ENCODE measurements at regions not wholly inside any gene's neighbourhood (a gene's known extent, or its start where the extent isn't known, plus 50 kb on each side); places are given as distances from the start of the nearest gene placed in this dataset.

DNA sequence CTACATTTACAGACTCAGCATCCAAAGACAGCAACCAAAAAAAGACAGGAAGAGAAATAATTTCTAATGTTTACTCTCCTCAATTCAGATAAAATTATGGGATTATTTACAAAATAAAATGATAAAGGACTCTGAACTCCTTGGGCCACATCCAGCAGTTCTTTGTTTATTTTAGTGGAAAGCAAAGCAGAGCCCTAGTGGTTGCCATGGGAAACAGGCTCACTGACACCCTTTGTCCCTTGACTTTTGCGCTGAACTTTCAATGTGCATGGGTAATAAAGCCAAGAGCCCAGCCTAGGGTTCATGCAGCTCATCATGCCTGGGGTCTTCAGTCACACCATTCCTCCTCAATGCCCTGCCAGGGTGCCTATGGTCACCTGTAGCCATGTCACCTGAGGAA, 442.6 kb upstream of the IGFBP3 start:
- Mint-ChIP-seq H3K4me1 (ENCODE audit: unreplicated experiment) (peaks cover 11% of the 10 kb centered on the region), H3K4me3 (no peak overlapping the region), H3K9me3 (no peaks in the 10 kb centered on the region), H3K27me3 (no peaks in the 10 kb centered on the region), H3K36me3 (no peaks in the 10 kb centered on the region), H3K27ac (no peak overlapping the region)
- no peak for DNase-seq (ENCODE audit: extremely low spot score, unreplicated experiment)
- TF ChIP-seq, protein P1, sequence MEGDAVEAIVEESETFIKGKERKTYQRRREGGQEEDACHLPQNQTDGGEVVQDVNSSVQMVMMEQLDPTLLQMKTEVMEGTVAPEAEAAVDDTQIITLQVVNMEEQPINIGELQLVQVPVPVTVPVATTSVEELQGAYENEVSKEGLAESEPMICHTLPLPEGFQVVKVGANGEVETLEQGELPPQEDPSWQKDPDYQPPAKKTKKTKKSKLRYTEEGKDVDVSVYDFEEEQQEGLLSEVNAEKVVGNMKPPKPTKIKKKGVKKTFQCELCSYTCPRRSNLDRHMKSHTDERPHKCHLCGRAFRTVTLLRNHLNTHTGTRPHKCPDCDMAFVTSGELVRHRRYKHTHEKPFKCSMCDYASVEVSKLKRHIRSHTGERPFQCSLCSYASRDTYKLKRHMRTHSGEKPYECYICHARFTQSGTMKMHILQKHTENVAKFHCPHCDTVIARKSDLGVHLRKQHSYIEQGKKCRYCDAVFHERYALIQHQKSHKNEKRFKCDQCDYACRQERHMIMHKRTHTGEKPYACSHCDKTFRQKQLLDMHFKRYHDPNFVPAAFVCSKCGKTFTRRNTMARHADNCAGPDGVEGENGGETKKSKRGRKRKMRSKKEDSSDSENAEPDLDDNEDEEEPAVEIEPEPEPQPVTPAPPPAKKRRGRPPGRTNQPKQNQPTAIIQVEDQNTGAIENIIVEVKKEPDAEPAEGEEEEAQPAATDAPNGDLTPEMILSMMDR (conservative IDR thresholded peaks at IDR 0.05) = peak; percentile 50

DNA sequence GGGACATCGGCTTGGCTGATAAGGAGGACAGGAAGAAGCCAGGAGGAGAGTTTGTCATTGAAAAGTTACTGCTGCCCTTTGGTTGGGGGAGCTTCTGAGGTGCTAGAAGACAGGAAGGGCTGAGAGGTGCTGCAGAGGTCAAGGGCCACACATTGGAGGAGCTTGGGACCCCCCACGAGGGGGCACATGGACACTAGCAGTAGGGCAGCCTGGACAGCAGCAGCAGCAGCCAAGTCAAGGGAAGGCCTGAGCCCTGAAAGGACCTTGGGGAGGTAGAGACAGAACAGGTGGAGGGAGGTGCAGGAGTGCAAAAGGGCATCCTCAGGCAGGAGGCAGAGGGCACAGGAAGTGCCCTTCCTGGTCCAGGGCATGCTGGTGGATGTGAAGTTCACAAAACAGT, 439.7 kb upstream of the IGFBP3 start:
- no peaks in the 10 kb centered on the region for H3K27me3 Mint-ChIP-seq
- no peak overlapping the region for H3K27ac Mint-ChIP-seq
- no peak for DNase-seq (ENCODE audit: extremely low spot score, unreplicated experiment)
- TF ChIP-seq, protein P1 (conservative IDR thresholded peaks at IDR 0.05) = no peak
- H3K36me3 Mint-ChIP-seq = no peaks in the 10 kb centered on the region
- H3K4me1 Mint-ChIP-seq (ENCODE audit: unreplicated experiment) = peaks cover 11% of the 10 kb centered on the region
- no peak overlapping the region for H3K4me3 Mint-ChIP-seq
- H3K9me3 Mint-ChIP-seq = no peaks in the 10 kb centered on the region

DNA sequence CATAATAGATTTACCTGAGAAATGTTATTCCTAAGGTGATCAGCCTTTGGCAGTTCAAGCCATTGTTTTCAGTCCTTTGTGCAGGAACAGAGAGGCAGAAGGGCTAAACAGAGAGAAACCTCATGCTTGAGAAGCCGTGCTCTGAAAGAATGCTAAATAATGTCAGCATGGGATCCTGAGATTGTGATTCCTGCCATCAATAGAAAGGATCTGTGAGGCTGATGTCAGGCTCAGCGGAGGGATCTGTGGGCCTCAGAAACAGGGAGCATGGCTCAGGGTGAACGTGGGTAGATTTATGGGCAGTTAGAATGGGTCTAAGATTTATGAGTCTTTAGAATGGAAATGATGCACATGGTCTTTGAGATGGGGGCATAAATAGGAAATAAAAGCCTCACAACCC, 439.2 kb upstream of the IGFBP3 start:
- no peak for DNase-seq (ENCODE audit: extremely low spot score, unreplicated experiment)
- Mint-ChIP-seq H3K4me1 (ENCODE audit: unreplicated experiment) (peaks cover 11% of the 10 kb centered on the region), H3K27me3 (no peaks in the 10 kb centered on the region), H3K36me3 (no peaks in the 10 kb centered on the region), H3K4me3 (no peak overlapping the region), H3K9me3 (no peaks in the 10 kb centered on the region), H3K27ac (no peak overlapping the region)
- TF ChIP-seq, protein P1 (conservative IDR thresholded peaks at IDR 0.05) = no peak

DNA sequence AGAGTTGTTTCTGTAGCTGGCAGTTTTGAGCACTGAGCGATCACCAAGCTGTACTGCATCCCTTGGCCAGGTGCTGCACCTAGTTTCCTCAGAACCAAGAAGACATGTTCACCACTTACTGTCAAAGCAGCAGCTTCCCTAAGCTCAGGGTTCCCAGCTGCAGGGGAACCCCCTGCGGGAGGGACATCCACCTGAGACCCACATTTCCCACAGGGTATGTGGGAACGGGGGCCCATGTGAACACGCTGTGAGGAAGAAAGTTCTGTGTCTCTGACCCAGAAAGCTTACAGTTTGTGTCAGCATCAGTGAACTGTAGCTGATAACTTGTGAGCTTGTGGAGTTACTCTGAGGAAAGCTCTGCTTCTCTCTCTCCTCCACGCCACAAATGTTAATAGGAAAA, 436.8 kb upstream of the IGFBP3 start:
- Mint-ChIP-seq H3K4me1 (ENCODE audit: unreplicated experiment) (no peaks in the 10 kb centered on the region), H3K9me3 (no peaks in the 10 kb centered on the region), H3K4me3 (no peak overlapping the region), H3K27ac (no peak overlapping the region), H3K27me3 (no peaks in the 10 kb centered on the region), H3K36me3 (no peaks in the 10 kb centered on the region)
- no peak for DNase-seq (ENCODE audit: extremely low spot score, unreplicated experiment)
- TF ChIP-seq, protein P1 (conservative IDR thresholded peaks at IDR 0.05) = no peak

DNA sequence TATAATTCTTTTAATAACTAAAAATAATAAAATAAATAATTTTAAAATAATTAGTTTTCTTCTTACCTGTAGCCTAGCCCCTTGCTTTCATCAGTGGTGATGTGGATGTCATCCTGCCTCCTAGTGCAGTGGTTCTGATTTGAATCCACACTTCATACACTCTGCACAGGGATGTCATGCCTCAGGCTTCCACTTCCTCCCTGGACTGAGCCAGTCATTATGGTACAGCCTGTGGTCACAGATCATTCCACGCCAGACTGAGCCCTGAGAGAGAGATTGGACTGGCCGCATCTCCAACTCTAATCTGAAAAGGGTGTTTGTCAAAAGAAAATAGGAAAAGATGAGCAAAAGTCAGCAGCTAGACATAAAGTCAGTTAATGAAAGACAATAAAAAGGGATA, 436.2 kb upstream of the IGFBP3 start:
- Mint-ChIP-seq H3K36me3 (no peaks in the 10 kb centered on the region), H3K4me1 (ENCODE audit: unreplicated experiment) (no peaks in the 10 kb centered on the region), H3K9me3 (no peaks in the 10 kb centered on the region)

More for the DNA sequence above, 436.2 kb upstream of the IGFBP3 start:
- TF ChIP-seq, protein P1 (conservative IDR thresholded peaks at IDR 0.05) = no peak
- H3K4me3 Mint-ChIP-seq = no peak overlapping the region
- no peak for DNase-seq (ENCODE audit: extremely low spot score, unreplicated experiment)
- H3K27me3 Mint-ChIP-seq = no peaks in the 10 kb centered on the region
- no peak overlapping the region for H3K27ac Mint-ChIP-seq
